HG02943 (cell line): ENCODE measurements at regions not wholly inside any gene's neighbourhood (a gene's known extent, or its start where the extent isn't known, plus 50 kb on each side); places are given as distances from the start of the nearest gene placed in this dataset.

ENCODE experiments used
- ATAC-seq: cut with Tn5 transposase; IDR thresholded peaks from one replicate; pipeline ENCODE4 v1.9.1; 2021; ENCODE audit warnings: mild to moderate bottlenecking, low read depth, moderate library complexity; ENCODE audit not compliant: unreplicated experiment

- ATAC-seq, result no peak
Observed at GRCh38 chr2:176699098-176699497, 429.9 kb downstream of the MTX2 start.

DNA sequence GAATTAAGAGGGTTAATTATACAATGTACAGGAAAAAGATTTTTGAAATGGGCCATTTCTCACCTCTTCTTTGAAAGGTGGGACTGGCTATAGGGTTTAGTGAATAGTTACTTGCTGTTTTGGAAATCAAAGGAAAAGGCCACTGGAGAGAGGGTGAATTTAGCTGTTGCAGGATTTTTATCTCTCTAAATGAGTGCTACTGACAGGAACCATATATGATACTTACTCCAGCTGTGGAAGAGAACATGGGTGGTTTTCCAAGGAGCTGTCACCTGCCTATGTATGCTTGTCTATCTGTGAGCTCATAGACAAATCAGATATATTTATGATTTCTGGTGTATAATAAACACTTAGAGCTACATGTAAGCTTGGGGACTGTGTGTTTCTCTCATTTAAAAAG lies 430.4 kb downstream of the MTX2 start:
- ATAC-seq, result no peak

- no peak for ATAC-seq
Observed at GRCh38 chr2:176702131-176702530, 432.9 kb downstream of the MTX2 start.

DNA sequence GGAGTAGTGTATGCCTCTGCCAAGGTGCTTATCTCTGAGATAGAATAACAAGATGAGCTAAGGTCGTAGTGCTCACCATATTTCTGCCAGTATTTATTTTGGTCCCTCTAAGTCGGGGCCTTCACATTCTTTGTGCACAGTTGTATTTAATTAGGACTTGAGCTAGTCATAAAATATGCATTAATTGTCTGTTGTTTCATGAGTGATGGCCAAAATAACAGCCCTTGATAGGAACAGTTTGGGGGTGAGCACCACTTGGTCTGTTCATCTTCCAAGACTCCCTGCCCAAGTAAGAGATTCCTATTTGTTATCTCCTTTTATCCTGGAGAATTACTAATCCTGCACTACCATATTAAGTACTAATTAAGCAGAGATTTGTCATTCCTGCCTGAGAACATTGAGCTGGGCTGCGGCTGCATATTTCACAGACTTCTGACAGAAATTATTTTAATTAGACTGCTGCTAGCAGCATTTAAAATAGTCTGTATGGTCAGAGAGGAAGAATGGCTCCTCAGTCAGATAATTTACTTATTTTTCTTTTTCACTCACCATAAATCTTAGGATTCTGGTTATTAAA lies 435.1 kb downstream of the MTX2 start:
- no peak for ATAC-seq

DNA sequence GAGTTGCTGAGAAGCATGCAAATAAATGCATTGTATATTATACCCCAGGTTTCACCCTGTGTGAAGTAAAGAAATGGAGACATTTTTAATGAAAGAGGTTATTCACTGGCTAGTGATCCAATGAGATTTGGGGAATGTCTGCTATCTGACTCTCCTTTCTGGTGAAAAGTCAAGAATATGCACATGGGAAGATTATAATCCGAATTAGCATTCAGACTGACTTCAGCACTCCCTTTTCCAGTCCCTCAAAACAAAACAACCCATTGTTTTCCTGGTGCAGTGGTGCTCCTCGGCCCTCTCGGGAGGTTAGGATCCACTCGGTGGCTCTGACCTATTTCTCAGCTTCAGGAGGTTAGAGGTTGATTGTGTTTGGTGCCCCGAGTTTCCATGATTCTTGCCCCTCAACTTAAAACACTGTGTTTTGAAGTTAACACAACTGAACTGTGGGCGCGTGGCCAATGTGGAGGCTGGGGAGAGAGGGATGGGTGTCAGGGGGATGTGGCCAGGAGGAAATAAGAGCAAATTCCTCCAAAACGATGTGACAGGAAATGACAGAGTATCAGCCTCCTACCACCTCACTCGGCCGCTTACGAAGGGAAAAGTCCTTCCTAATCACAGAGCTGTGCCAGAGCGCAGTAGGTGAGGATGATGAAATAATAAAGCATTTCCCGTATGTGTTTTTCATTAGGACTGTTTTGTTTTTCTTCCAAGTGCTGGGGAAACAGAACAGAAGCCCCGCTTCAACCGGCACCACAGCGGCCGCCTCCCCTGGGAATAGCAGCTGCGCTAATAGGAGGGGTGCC lies 440.1 kb downstream of the MTX2 start:
- no peak for ATAC-seq

DNA sequence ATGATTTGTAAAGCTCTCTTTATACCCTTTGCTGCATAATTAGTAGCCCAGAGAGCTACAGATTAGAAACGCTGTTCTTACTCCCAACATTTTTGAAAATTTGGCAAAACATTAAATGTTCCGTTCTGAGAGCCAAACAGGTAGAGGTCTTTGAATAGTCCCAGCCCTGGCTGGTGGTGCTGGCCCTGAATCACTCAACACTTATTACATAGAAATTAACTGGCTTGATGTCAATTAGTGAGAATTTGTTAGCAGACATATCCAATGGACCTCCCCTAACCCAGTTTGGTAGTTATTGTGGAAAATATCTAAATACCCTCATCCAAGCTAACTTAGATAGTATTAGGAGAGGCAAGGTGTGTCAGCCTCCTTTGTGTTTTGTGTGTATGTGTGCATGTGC lies 440.7 kb downstream of the MTX2 start:
- no peak for ATAC-seq

DNA sequence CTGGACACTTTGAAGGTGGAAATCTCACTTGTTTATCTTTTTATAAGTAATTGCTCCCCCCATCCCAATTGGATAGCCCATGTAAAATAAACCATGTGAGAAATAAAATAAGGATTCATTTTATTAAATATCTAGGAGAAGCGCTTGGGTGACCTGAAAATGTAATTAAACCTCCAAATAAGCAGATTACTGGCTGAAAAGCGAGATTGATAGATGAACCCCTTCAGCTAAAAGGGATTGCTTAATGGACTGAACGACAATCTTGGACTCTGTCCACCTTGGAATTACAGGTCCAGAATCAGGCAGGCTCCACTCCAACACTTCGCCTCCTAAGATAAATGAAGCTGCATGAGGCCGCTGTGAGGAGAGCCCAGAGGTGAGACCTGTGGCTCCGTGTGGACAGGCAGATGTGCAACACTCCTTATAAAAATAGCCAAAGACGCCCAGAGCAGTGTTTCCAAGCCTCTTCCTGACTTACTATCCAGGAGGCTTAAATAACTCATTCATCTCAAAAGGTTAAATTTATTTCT lies 441.5 kb downstream of the MTX2 start:
- ATAC-seq, result no peak

- no peak for ATAC-seq
Observed at GRCh38 chr2:176725873-176726645, 456.8 kb downstream of the MTX2 start.

DNA sequence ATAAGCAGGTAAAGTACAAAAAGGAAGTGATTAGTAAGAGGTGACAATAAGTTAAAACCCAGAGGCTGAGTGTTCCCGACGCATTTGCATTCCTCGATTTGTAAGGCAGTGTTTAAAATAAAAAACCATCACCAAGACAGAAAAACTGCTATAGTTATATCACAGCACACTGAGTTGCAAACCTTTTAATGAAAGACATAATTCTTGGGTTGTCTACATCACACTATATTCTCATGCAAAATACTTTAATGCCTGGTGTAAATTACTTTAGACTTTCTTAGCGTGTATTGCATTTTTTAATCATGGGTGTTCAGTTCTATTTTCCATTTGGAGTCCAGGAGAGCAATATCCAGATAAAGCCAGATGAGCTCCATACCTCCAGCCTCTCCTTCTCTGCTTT lies 458.5 kb downstream of the MTX2 start:
- no peak for ATAC-seq

DNA sequence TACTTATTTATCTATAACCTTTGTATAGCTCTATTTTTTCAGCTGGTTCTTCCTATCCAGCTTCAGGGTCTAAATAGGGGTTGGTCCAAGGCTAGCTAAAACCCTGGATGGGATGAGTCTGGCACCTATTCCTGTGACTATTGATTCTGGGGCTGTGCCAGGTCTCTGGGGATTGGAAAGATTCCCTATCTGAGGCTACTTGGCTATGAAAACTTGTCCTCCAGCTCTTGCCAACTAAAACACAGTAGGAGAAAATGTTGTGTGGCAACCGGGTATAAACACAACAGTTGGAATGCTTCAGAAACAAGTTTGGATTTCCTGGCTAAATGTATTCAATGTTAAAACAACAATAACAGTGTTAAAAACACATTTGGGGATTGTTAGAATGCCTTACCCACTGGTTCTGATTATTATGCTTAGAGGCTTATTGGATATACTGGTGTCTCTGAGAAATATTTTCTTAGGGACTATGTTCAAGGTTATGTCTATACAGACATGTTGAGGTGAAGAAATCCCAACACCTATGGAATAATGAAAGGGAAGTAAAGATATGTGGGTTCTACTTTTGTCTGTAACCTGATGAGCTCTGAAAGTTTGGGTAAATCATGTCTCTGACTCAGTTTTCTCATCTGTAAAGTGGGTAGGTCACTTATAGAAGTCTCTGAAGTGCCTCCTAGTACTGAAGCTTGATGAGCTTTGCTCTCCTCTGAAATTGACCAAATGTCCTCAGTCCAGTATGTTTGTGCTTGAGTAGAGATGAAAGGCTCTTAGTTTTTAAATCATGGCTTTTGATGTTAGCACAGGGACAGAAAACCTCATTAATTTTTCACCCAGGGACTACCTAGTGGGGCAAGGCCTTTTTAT lies 460.7 kb downstream of the MTX2 start:
- ATAC-seq, result no peak

GRCh38 chr2:176732780-176733179 lies 463.5 kb downstream of the MTX2 start:
- ATAC-seq, result no peak

DNA sequence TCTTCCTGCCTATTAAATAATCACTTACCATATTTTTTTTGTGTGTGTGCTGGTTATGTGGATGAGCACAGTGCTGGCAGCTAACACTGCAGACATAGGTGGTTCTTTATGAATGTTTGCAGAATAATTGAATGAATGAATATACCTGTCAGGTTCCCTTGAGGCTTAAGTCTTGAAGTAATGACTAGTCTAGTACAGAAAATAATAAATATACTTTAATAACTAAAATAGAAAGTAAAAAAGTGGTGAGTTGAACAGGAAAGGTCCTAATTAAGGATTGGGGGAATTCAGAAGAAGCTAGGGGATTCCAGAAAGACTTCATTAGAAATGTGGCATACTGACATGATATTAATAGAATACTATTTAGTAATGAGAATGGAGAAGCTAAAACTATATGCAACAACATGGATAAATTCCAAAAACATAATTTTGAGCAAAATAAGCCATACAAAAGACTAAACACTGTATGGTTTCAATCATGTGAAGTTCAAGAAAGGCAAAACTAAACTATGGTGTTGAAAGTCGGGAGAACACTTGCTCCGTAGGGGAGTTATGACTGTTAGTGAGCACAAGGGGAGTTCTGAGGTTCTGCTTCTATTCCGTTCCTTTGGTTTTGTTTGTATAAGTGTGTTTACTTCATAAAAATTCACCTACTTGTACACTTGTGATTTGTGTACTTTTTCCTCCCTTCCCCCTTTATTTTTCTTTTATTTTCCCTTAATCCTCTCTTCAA lies 464.6 kb downstream of the MTX2 start:
- ATAC-seq, result no peak

DNA sequence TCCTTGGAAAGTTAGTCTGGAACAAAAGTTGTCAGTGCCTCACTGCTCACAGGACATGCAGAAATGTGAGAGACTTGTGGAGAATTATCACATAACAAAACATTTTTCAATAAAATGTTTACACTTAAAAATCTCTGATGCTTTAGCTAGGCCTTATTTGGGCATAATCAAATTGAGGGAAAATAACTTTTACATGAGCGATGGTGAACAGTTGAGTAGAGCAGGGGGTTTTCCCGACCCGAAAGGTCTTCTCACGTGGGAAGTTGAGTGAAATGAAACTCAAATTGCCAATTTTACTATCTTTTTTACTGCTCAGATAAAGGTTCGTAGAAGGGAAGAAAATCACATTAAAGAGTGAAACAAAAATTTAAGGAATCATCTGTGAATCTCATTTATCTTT lies 465.6 kb downstream of the MTX2 start:
- ATAC-seq, result no peak

GRCh38 chr2:176742271-176742670 lies 470.3 kb upstream of the HNRNPA3 start:
- no peak for ATAC-seq

- no peak for ATAC-seq
Observed at GRCh38 chr2:176743671-176744070, 468.9 kb upstream of the HNRNPA3 start.

DNA sequence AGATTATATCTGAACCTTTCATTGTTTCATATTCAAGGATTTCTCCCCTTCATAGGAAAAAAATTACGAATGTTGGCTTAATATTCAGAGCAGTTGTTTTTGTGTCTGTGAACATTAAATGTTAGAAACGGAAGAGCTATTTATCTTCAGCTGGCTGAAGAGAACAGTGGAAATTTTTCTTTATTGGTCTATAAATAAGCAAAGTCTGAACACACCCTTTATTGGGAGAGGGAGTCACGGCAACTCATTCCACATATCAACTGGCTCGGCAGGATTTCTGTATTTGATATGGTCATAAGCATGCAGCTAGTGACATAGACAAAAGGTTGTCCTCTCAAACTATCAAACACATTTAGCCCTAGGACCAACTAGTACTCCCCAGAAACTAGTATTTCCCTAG lies 468.4 kb upstream of the HNRNPA3 start:
- no peak for ATAC-seq

DNA sequence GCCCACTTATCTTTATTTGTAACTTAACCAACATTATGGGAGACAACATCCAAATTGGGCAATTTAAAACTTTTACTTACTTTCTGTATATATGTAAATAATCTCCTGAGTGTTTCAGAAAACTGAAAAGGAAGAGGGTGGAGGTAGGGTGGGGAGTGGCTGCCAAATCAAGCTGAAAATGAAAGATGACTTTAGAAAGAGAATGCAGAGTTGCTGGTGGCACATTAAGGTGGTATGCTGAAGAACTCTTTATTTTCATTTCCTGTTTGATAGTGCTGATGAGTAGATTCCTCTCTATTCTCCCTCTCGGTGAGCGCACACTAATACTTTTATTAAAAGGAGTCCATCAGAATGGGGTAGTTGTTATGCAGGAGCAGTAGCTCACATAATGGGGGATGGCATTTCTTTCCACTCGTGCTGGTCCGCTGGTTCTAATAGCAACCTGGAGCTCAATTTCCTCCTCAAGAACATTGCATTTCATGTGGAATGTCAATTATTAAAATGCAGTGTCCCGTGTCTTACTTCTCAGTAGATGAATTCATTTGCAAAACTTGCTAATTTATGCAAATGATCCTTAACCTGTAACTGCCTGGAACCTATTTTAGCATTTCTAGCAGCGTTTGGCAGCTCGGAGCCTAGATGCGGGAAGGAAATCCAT lies 466.9 kb upstream of the HNRNPA3 start:
- peak; percentile 82 for ATAC-seq

DNA sequence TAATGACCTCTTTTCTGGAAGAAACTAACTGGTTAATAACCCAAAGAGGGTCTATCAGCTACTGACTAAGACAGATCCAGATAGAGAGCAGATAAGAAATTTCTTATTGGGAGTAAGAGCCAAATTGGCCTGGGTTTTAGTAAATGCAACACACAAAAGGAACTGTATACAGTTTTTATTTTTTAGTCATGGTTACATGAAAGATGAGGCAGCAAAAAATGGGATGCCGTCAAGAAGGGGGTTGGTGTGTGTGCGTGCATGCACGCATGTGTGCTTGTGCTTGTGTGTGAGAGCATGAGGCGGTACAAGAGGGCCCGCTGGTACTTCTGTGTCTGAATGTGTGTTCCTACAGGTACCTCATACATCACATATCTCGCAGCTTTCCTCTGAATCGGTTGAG lies 466.2 kb upstream of the HNRNPA3 start:
- no peak for ATAC-seq

GRCh38 chr2:176747506-176747905 lies 465.1 kb upstream of the HNRNPA3 start:
- no peak for ATAC-seq
